22Rv1 (cell line): ENCODE measurements at regions not wholly inside any gene's neighbourhood (a gene's known extent, or its start where the extent isn't known, plus 50 kb on each side); places are given as distances from the start of the nearest gene placed in this dataset.

Experiments used
- H3K27ac ChIP-seq: fragments of 450-650 bp; 2 replicates; pipeline ENCODE4 v1.5.1; 2017
- CTCF ChIP-seq: fragments of 450-650 bp; IDR thresholded peaks from 2 replicates; pipeline ENCODE4 v1.5.1; 2017; ENCODE audit warnings: mild to moderate bottlenecking
- ZFX ChIP-seq: fragments of 450-650 bp; IDR thresholded peaks from 2 replicates; pipeline ENCODE4 v1.6.1; 2017; ENCODE audit warnings: antibody characterized with exemption, borderline replicate concordance

- H3K27ac ChIP-seq = no peak overlapping the region
- no peak for TF ChIP-seq ZFX
- TF ChIP-seq CTCF = no peak
Measured at GRCh38 chr3:94459167-94459566, 396.3 kb downstream of the NSUN3 start.

- H3K27ac ChIP-seq = no peak overlapping the region
- TF ChIP-seq CTCF = no peak
Measured at GRCh38 chr3:94460931-94461330, 398.1 kb downstream of the NSUN3 start.

- H3K27ac ChIP-seq = no peak overlapping the region
- no peak for TF ChIP-seq CTCF
- no peak for TF ChIP-seq ZFX
Measured at GRCh38 chr3:94462931-94463330, 400.1 kb downstream of the NSUN3 start.

GRCh38 chr3:94472511-94472910 lies 409.6 kb downstream of the NSUN3 start:
- no peak overlapping the region for H3K27ac ChIP-seq
- no peak for TF ChIP-seq ZFX
- TF ChIP-seq CTCF = no peak

- H3K27ac ChIP-seq = no peak overlapping the region
- TF ChIP-seq CTCF (no peak), ZFX (no peak)
Measured at GRCh38 chr3:94481226-94481898, 418.5 kb downstream of the NSUN3 start.

GRCh38 chr3:94482686-94483085 lies 419.8 kb downstream of the NSUN3 start:
- no peak overlapping the region for H3K27ac ChIP-seq

GRCh38 chr3:94483403-94483802 lies 420.5 kb downstream of the NSUN3 start:
- no peak overlapping the region for H3K27ac ChIP-seq
- TF ChIP-seq CTCF = no peak
- TF ChIP-seq ZFX = no peak

More at GRCh38 chr3:94482686-94483085, 419.8 kb downstream of the NSUN3 start:
- TF ChIP-seq ZFX = no peak
- TF ChIP-seq CTCF = no peak
